ENCODE measurements at regions not wholly inside any gene's neighbourhood (a gene's known extent, or its start where the extent isn't known, plus 50 kb on each side); places are given as distances from the start of the nearest gene placed in this dataset.

- DNase-seq: no peak
Measured at GRCh38 chr7:10036693-10037092, 937.0 kb upstream of the PHF14 start.

GRCh38 chr7:10038351-10038750 lies 935.3 kb upstream of the PHF14 start:
- no peak for DNase-seq

- no peak for DNase-seq
Measured at GRCh38 chr7:10040674-10041073, 933.0 kb upstream of the PHF14 start.

GRCh38 chr7:10070899-10071298 lies 902.8 kb upstream of the PHF14 start:
- no peak for DNase-seq

- no peak for DNase-seq
Measured at GRCh38 chr7:10075866-10076265, 897.8 kb upstream of the PHF14 start.

GRCh38 chr7:10076660-10077300 lies 896.9 kb upstream of the PHF14 start:
- no peak for DNase-seq

- no peak for DNase-seq
Measured at GRCh38 chr7:10079572-10079971, 894.1 kb upstream of the PHF14 start.

- no peak for DNase-seq
Measured at GRCh38 chr7:10082896-10083295, 890.8 kb upstream of the PHF14 start.

- no peak for DNase-seq
Measured at GRCh38 chr7:10083766-10084165, 889.9 kb upstream of the PHF14 start.

GRCh38 chr7:10085231-10085630 lies 888.4 kb upstream of the PHF14 start:
- no peak for DNase-seq

GRCh38 chr7:10100572-10100971 lies 873.1 kb upstream of the PHF14 start:
- no peak for DNase-seq

- DNase-seq: no peak
Measured at GRCh38 chr7:10101351-10101750, 872.3 kb upstream of the PHF14 start.

- no peak for DNase-seq
Measured at GRCh38 chr7:10104292-10104691, 869.4 kb upstream of the PHF14 start.

- DNase-seq: no peak
Measured at GRCh38 chr7:10106609-10107008, 867.1 kb upstream of the PHF14 start.

GRCh38 chr7:10116511-10116910 lies 857.2 kb upstream of the PHF14 start:
- DNase-seq: no peak

GRCh38 chr7:10117815-10118214 lies 855.9 kb upstream of the PHF14 start:
- no peak for DNase-seq

GRCh38 chr7:10120936-10121335 lies 852.7 kb upstream of the PHF14 start:
- DNase-seq: no peak

- DNase-seq: no peak
Measured at GRCh38 chr7:10121631-10122030, 852.0 kb upstream of the PHF14 start.

- DNase-seq: no peak
Measured at GRCh38 chr7:10122551-10123100, 851.0 kb upstream of the PHF14 start.

- no peak for DNase-seq
Measured at GRCh38 chr7:10128748-10129147, 844.9 kb upstream of the PHF14 start.

- DNase-seq: no peak
Measured at GRCh38 chr7:10138087-10138854, 835.4 kb upstream of the PHF14 start.

GRCh38 chr7:10146271-10146670 lies 827.4 kb upstream of the PHF14 start:
- DNase-seq: no peak

- no peak for DNase-seq
Measured at GRCh38 chr7:10156972-10157371, 816.7 kb upstream of the PHF14 start.

- no peak for DNase-seq
Measured at GRCh38 chr7:10181996-10182395, 791.7 kb upstream of the PHF14 start.

All from stimulated activated CD4-positive, alpha-beta T cell treated with anti-CD3 and anti-CD28 coated beads, Interleukin-4, amount 100 ng/mL, for 24 hours (primary cell).